ENCODE measurements at regions not wholly inside any gene's neighbourhood (a gene's known extent, or its start where the extent isn't known, plus 50 kb on each side); places are given as distances from the start of the nearest gene placed in this dataset.
"Not testable (repeated sequence)": the region's sequence is repeated elsewhere in the genome, so short reads cannot be mapped to it uniquely, and the experiment has no call there.

DNA sequence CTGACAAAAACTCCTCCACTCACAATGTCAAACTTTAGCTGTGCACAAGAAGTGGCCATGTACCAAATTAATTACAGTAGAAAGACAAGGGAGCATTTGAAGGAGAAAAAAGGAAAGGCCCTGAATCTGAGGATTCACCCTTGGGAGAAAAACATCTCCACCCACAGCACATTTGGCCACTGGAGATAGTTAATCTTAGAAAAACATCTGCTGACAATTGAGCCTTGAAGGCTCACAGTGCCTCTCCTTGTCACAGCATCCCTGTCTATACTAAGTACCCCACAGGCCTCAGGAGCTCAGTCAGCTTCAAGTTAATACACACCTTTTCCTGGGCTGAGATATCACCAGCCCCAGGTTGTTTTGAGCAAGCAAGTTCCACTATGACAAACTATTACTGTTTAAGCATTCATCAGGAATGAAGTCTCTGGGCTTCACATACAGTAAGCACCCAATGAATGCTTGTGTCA lies 78.1 kb upstream of the SETMAR start:
- DNase-seq = no peak

DNA sequence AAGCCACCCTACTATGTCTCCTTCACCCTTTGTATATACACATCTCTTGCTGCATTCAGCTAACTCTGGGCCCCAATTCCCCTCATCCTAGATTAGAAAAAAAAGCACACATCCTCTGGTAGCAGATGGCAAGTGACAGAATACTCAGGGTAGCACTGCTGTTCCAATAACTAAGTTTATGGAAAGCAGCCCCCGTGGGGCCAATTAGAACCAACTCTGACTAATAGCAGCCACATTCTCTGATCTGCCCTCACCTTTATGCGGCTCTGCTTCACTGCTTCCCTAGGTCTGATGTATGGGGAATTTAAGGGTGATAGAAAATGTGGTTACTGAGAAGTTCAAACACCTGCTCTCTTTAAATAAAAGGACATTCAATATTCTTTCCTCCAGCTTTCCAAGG lies 74.9 kb upstream of the SETMAR start:
- no peak for DNase-seq

DNA sequence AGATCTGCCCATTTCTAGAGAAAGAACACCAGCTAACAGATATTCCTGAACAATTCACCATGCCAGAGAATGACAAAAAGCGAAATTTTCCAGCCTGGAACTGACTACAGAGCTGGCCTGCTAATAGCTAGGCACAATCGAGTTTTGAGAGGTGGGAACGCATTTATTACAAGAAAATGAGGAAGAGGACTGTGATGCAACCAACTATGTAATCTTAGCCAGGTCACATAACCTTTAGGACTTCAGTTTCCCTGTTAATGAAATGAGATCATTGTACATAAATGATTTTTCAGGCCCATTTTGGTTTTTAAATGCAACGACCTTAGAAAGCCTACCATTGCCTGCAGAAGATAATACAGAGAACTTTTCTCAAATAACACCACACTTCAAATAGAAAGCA lies 72.1 kb upstream of the SETMAR start:
- DNase-seq = no peak

DNA sequence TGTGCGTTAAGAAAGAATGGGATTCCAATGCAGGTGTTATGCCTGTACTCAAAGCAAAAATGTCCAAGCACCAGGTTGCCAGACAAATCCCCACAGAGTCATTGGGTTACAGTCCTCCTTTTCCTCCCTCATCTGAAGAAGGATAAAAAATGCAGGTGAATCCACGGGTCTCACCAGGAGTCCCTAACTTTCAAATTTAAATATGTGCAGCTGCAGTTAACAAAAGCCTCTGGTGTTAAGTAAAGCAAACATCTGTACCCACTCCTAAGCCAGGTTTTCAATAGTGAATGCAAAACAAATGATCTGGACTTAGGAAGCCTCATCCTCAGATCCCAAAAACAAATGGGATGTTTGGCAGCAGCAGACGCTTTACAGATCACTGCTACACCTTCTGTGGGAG lies 70.4 kb upstream of the SETMAR start:
- no peak for DNase-seq

DNA sequence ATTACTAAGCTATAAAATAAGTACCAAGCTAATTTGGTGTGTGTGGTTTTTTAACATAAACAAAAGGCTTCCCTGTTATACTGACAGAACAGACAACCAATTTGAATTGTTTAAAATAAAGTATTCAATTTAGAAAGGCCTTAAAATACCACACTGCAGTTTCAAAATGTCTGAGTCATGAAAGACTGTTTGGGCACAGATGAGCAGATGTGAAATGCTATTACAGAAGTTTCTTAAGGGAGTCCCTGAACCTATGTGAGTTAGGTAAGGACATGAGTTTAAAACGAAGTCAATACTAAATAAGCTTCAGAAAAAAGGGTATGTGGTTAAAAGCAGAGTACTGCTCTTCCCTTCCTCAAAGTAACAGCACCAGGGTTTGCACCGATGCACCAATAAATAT lies 69.7 kb upstream of the SETMAR start:
- DNase-seq = no peak

DNA sequence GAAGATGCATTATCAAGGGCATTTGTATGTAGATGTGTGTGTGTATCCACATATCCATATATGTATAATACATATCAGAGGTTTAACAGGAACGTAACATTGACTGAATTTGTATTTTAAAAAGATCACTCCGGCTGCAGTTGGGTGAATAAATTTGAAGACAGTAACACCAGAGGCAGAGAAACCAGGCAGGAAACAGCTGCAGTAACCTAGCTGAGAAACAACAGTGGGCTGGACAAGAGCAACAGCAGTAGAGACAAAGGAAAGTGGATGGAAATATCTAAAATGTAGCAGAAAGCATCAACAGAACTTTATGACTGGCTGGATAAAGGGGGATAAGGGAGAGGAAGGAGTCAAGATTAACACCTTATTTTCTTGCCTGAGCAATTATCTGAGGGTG lies 68.3 kb upstream of the SETMAR start:
- no peak for DNase-seq

DNA sequence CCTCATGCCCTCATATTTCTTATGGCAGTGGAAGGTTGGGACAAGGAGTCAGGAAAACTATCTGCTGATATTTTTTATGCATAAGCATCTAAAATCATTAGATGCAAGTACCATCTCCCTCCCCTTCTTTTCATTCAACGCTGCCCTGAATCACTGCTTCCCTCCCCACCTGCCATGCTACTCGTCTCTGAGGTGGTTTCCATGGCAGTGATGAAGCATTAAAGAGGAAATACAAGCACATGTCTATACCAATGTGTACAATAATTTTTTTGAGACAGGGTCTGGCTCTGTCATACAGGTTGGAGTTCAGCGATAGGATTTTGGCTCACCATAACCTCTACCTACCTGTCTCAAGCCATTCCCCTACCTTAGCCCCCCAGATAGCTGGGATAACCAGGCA lies 67.5 kb upstream of the SETMAR start:
- no peak for DNase-seq

DNA sequence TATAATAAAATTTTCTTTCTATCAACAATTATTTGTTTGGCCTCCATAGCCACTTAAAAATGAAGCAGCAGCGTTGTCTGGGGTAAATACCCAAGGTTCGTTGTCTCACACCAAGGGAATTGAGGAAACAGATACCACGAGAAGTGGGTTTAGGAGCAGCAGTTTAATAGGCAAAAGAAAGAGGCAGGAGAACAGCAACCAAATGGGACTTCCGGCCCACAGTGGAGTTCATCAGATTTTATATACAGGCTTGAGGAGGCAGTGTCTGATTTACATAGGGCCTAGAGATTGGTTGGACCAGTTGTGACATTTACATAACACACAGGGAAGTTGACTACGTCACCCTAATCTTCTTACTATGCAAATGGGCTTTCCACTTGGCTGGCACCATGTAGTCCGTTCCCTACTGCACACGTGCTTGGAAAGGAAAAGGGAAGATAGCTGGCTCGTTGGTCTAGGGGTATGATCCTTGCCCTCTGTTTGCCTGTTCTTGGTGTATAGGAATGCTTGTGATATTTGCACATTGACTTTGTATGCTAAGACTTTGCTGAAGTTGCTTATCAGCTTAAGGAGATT lies 61.5 kb upstream of the SETMAR start:
- DNase-seq = no peak

DNA sequence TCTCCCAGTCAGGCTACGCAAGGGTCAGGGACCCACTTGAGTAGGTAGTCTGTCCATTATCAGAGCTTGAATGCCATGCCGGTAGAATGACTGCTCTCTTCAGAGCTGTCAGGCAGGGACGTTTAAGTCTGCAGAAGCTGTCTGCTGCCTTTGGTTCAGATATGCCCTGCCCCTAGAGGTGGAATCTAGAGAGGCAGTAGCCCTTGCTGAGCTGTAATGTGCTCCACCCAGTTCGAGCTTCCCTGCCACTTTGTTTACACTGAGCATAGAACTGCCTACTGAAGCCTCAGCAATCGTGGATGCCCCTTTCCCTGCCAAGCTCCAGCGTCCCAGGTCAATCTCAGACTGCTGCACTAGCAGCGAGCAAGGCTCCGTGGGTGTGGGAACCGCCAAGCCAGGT lies 57.5 kb upstream of the SETMAR start:
- no peak for DNase-seq

DNA sequence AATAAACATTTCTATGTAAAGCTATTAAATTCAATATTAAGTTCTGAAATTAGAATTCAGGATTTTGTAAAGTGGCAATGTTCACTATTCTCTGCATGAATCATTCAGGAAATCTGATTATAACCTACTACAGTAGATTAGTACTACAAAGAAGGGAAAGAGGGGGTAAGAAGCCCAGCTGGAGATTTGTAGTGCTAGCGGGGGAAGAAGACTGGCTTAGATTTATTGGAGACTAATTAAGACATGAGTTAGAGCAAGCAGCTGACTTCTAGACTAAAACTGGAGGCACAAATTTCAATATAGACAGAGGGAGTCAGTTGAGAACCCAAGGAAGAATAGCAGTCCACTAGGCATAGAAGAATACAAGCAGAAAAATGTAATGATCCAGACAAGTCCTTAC lies 55.8 kb upstream of the SETMAR start:
- DNase-seq = no peak

DNA sequence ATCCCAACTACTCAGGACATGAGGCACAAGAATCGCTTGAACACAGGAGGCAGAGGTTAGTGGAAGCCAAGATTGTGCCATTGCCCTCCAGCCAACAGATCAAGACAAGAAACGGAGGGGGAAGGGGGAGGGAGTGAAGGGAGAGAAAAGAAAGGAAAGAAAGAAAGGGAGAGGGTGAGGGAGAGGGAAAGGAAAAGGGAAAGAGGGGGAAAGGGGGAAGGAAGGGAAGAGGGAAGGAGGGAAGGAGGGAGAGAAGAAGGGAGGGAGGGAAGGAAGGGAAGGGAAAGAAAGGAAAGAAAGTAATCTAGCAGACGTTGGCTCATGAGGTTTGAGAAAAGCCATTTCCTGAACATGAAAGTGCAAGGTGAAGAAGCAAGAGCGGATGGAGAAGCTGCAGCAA lies 53.1 kb upstream of the SETMAR start:
- no peak for DNase-seq

DNA sequence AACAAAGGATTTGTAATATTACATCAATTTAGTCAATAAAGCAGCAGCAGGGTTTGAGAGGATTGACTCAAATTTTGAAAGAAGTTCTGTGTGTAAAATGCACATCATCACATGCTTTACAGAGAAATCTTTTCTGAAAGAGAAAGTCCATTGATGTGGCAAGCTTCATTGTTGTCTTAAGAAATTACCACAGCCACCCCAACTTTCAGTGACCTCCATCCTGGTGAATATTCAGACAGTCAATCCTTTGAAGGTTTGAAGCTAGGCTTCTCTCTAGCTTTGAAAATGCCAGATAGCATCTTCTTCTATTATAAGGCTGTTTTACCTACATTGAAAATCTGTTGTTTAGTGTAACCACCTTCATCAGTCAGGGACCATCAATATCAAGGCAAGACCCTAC lies 51.8 kb upstream of the SETMAR start:
- no peak for DNase-seq

DNA sequence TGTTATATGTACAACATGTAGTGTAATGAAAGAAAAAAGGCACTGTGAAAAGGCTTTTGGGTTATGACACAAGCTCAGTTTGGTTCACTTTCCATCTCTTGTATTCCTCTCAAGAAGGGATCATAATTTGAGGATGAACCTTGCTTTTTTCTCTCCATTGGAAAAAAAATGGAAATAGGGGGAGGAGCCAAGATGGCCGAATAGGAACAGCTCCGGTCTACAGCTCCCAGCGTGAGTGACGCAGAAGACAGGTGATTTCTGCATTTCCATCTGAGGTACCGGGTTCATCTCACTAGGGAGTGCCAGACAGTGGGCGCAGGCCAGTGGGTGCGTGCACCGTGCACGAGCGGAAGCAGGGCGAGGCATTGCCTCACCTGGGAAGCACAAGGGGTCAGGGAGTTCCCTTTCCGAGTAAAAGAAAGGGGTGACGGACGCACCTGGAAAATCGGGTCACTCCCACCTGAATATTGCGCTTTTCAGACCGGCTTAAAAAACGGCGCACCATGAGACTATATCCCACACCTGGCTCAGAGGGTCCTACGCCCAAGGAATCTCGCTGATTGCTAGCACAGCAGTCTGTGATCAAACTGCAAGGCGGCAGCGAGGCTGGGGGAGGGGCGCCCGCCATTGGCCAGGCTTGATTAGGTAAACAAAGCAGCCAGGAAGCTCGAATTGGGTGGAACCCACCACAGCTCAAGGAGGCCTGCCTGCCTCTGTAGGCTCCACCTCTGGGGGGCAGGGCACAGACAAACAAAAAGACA lies 49.9 kb upstream of the SETMAR start:
- DNase-seq = not testable (repeated sequence)
